Trophoblast cell (in vitro differentiated cells and primary cell): ENCODE measurements at regions not wholly inside any gene's neighbourhood (a gene's known extent, or its start where the extent isn't known, plus 50 kb on each side); places are given as distances from the start of the nearest gene placed in this dataset.

Experiments used
- DNase-seq, 2 donors: peaks; one replicate each; pipeline ENCODE4 v3.0.0-alpha.2; 2016
- H2AFZ ChIP-seq: 2 replicates; pipeline ENCODE4 v1.6.1; 2013; ENCODE audit warnings: low read length, moderate library complexity, mild to moderate bottlenecking; ENCODE audit not compliant: insufficient read depth, poor library complexity
- H2AK5ac ChIP-seq: 2 replicates; pipeline ENCODE4 v1.6.1; 2013; ENCODE audit warnings: mild to moderate bottlenecking, low read length
- H2BK120ac ChIP-seq: 2 replicates; pipeline ENCODE4 v1.6.1; 2013; ENCODE audit warnings: low read length, mild to moderate bottlenecking, moderate library complexity; ENCODE audit not compliant: insufficient read depth, poor library complexity
- H2BK12ac ChIP-seq: 2 replicates; pipeline ENCODE4 v1.6.1; 2013; ENCODE audit warnings: mild to moderate bottlenecking, low read length, moderate library complexity
- H2BK5ac ChIP-seq: 2 replicates; pipeline ENCODE4 v1.6.1; 2013; ENCODE audit warnings: low read length, low read depth, moderate library complexity, mild to moderate bottlenecking; ENCODE audit not compliant: poor library complexity
- H3K14ac ChIP-seq: 2 replicates; pipeline ENCODE4 v1.6.1; 2013; ENCODE audit warnings: mild to moderate bottlenecking, low read length
- H3K18ac ChIP-seq: 2 replicates; pipeline ENCODE4 v1.6.1; 2013; ENCODE audit warnings: mild to moderate bottlenecking, low read length
- H3K23ac ChIP-seq: 2 replicates; pipeline ENCODE4 v1.6.1; 2013; ENCODE audit warnings: low read length
- H3K27ac ChIP-seq: 2 replicates; pipeline ENCODE4 v1.5.1; 2013; ENCODE audit warnings: low read depth, mild to moderate bottlenecking, inconsistent platforms, low read length, moderate library complexity
- H3K27me3 ChIP-seq: 2 replicates; pipeline ENCODE4 v1.6.1; 2013; ENCODE audit warnings: inconsistent platforms, mild to moderate bottlenecking, low read length, moderate library complexity; ENCODE audit not compliant: insufficient read depth
- H3K36me3 ChIP-seq, 2 experiments: 1 replicate in 1 of 2; 2 replicates in 1 of 2; pipeline ENCODE4 v1.6.1; 2013; ENCODE audit warnings: low read length in 2 of 2, mild to moderate bottlenecking in 2 of 2, moderate library complexity in 1 of 2; ENCODE audit not compliant: insufficient read depth in 2 of 2, control insufficient read depth in 1 of 2
- H3K4ac ChIP-seq: 2 replicates; pipeline ENCODE4 v1.6.1; 2013; ENCODE audit warnings: low read depth, mild to moderate bottlenecking, low read length, moderate library complexity
- H3K4me1 ChIP-seq, 2 experiments: 1 replicate in 1 of 2; 2 replicates in 1 of 2; pipeline ENCODE4 v1.6.1; 2013; ENCODE audit warnings: low read length in 2 of 2, mild to moderate bottlenecking in 2 of 2, moderate library complexity in 1 of 2; ENCODE audit not compliant: insufficient read depth in 2 of 2, control insufficient read depth in 1 of 2
- H3K4me2 ChIP-seq: 2 replicates; pipeline ENCODE4 v1.6.1; 2013; ENCODE audit warnings: inconsistent platforms, mild to moderate bottlenecking, low read length, moderate library complexity
- H3K4me3 ChIP-seq: 2 replicates; pipeline ENCODE4 v1.5.1; 2013; ENCODE audit warnings: mild to moderate bottlenecking, low read depth, low read length, inconsistent platforms
- H3K79me1 ChIP-seq: one replicate; pipeline ENCODE4 v1.6.1; 2013; ENCODE audit warnings: low read length
- H3K79me2 ChIP-seq: 2 replicates; pipeline ENCODE4 v1.6.1; 2013; ENCODE audit warnings: low read length, mild to moderate bottlenecking; ENCODE audit not compliant: control insufficient read depth, insufficient read depth, poor library complexity
- H3K9ac ChIP-seq: 2 replicates; pipeline ENCODE4 v1.6.1; 2013; ENCODE audit warnings: mild to moderate bottlenecking, low read length
- H3K9me3 ChIP-seq: 2 replicates; pipeline ENCODE4 v1.6.1; 2013; ENCODE audit warnings: low read depth, mild to moderate bottlenecking, control low read depth, inconsistent platforms, low read length; ENCODE audit not compliant: insufficient read depth
- H4K12ac ChIP-seq: 2 replicates; pipeline ENCODE4 v1.6.1; 2013; ENCODE audit warnings: low read depth, mild to moderate bottlenecking, low read length, moderate library complexity
- H4K8ac ChIP-seq: 2 replicates; pipeline ENCODE4 v1.6.1; 2013; ENCODE audit warnings: low read depth, mild to moderate bottlenecking, low read length, moderate library complexity
- H4K91ac ChIP-seq: one replicate; pipeline ENCODE4 v1.6.1; 2013; ENCODE audit warnings: low read depth, mild to moderate bottlenecking, low read length, moderate library complexity
- WGBS: extraction: QIAGEN DNeasy Blood & Tissue Kit; methylation state at CpG from one replicate; pipeline ENCODE4 v1.1.7; 2013; ENCODE audit warnings: missing lambda C conversion rate; ENCODE audit not compliant: insufficient read length, insufficient coverage; ENCODE audit errors: extremely low coverage; 5-methylcytosine and 5-hydroxymethylcytosine counted together

- Histone ChIP-seq H3K4me3 (no peak overlapping the region), H3K27me3 (no peaks in the 10 kb centered on the region), H3K9ac (no peak overlapping the region), H2BK5ac (no peak overlapping the region), H3K18ac (no peak overlapping the region), H4K12ac (no peak overlapping the region), H2AFZ (no peak overlapping the region), H3K9me3 (peaks cover 4% of the 10 kb centered on the region), H3K4me1 (no peaks in the 10 kb centered on the region), H3K4ac (no peak overlapping the region), H3K79me1 (no peaks in the 10 kb centered on the region), H3K27ac (no peak overlapping the region), H3K79me2 (no peaks in the 10 kb centered on the region), H3K14ac (no peak overlapping the region), H3K36me3 (no peaks in the 10 kb centered on the region), H3K23ac (no peak overlapping the region), H2AK5ac (no peak overlapping the region), H2BK12ac (no peak overlapping the region), H3K4me2 (no peak overlapping the region), H4K8ac (no peak overlapping the region), H4K91ac (no peak overlapping the region), H2BK120ac (no peak overlapping the region)
- no CpG with 5 or more reads among the region's 11 CpGs for WGBS
- no peak for DNase-seq
Observed at GRCh38 chr18:78521136-78521535, 458.5 kb upstream of the SALL3 start.

DNA sequence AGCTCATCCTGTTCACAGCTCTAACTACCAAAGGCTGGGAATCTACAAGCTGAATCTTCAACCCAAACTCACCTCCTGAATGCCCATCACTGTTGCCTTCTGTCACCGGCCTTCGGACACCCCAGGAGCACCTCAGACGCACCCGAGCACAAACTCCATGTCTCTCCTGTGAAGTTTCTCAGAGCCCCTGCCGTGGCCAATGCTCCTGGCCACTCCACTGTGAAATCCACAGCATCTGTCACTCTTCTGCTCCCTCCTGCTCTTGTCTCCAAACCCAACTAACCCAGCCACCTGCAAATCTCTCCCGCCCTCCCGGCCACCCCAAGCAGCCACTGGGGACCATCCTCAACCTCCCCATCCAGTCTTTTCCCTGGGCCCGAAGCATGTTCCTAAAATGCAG lies 457.9 kb upstream of the SALL3 start:
- Histone ChIP-seq H3K14ac (no peak overlapping the region), H3K9ac (no peak overlapping the region), H3K23ac (no peak overlapping the region), H3K4me3 (no peak overlapping the region), H2AK5ac (no peak overlapping the region), H4K91ac (no peak overlapping the region), H3K79me1 (no peaks in the 10 kb centered on the region), H3K79me2 (no peaks in the 10 kb centered on the region), H3K27me3 (no peaks in the 10 kb centered on the region), H3K4ac (no peak overlapping the region), H3K9me3 (peaks cover 4% of the 10 kb centered on the region), H3K4me1 (no peaks in the 10 kb centered on the region), H4K12ac (no peak overlapping the region), H2BK12ac (no peak overlapping the region), H3K36me3 (no peaks in the 10 kb centered on the region), H3K27ac (no peak overlapping the region), H4K8ac (no peak overlapping the region), H2AFZ (no peak overlapping the region), H2BK5ac (no peak overlapping the region), H3K4me2 (no peak overlapping the region), H3K18ac (no peak overlapping the region), H2BK120ac (no peak overlapping the region)
- no CpG with 5 or more reads among the region's 8 CpGs for WGBS
- DNase-seq = no peak

DNA sequence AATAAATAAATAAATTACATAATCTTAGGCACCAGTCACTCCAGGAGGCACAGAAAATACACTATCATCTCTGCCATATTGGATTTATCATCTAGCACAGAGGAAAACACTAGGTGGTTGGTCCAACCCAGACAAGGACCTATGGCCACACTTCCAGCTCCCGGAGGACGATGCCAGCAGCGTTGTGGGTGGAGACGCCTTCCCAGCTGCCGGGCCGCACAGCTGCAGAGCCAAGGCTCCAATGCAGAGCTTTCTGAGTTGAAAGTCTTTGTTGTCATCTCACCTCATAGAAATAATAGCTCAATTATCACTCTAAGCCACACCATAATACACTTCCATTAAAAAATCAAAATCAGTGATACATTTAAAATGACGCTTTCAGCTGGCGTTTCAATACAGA lies 457.1 kb upstream of the SALL3 start:
- Histone ChIP-seq H2AFZ (no peak overlapping the region), H3K4me1 (no peaks in the 10 kb centered on the region), H3K4me3 (no peak overlapping the region), H3K9me3 (peaks cover 4% of the 10 kb centered on the region), H3K4ac (no peak overlapping the region), H3K27ac (no peak overlapping the region), H4K91ac (no peak overlapping the region), H2AK5ac (no peak overlapping the region), H3K9ac (no peak overlapping the region), H3K36me3 (no peaks in the 10 kb centered on the region), H3K18ac (no peak overlapping the region), H3K4me2 (no peak overlapping the region), H2BK12ac (no peak overlapping the region), H2BK5ac (no peak overlapping the region), H3K79me1 (no peaks in the 10 kb centered on the region), H3K23ac (no peak overlapping the region), H3K79me2 (no peaks in the 10 kb centered on the region), H2BK120ac (no peak overlapping the region), H4K12ac (no peak overlapping the region), H3K27me3 (no peaks in the 10 kb centered on the region), H4K8ac (no peak overlapping the region), H3K14ac (no peak overlapping the region)
- 100% methylated on average over 1 of the region's 8 CpGs for WGBS
- DNase-seq = no peak

GRCh38 chr18:78523850-78524249 lies 455.8 kb upstream of the SALL3 start:
- Histone ChIP-seq H3K27me3 (no peaks in the 10 kb centered on the region), H2BK5ac (no peak overlapping the region), H3K4me1 (no peaks in the 10 kb centered on the region), H3K36me3 (no peaks in the 10 kb centered on the region), H3K18ac (no peak overlapping the region), H3K27ac (no peak overlapping the region), H3K4me2 (no peak overlapping the region), H4K91ac (no peak overlapping the region), H3K14ac (no peak overlapping the region), H4K12ac (no peak overlapping the region), H3K4me3 (no peak overlapping the region), H3K23ac (no peak overlapping the region), H4K8ac (no peak overlapping the region), H3K4ac (no peak overlapping the region), H3K79me2 (no peaks in the 10 kb centered on the region), H2AK5ac (no peak overlapping the region), H2BK12ac (no peak overlapping the region), H2BK120ac (no peak overlapping the region), H3K9me3 (peaks cover 6% of the 10 kb centered on the region), H3K9ac (no peak overlapping the region), H2AFZ (no peak overlapping the region), H3K79me1 (no peaks in the 10 kb centered on the region)
- DNase-seq = no peak
- WGBS = no CpG with 5 or more reads among the region's 12 CpGs
